Testis (tissue), 2 donors: ENCODE measurements at regions not wholly inside any gene's neighbourhood (a gene's known extent, or its start where the extent isn't known, plus 50 kb on each side); places are given as distances from the start of the nearest gene placed in this dataset.

ENCODE experiments used
- POLR2A ChIP-seq: fragments of 450-650 bp; IDR thresholded peaks from one replicate; pipeline ENCODE4 v1.6.1; 2017; ENCODE audit warnings: antibody characterized with exemption, mild to moderate bottlenecking, moderate library complexity
- TF ChIP-seq, protein P1 (sequence below), 3 experiments: fragments of 450-650 bp in 2 of 3; fragments of 200-600 bp in 1 of 3; sonication (generic) in 1 of 3; IDR thresholded peaks; one replicate each; pipeline ENCODE4 v1.5.1; 2016 to 2019; ENCODE audit warnings: antibody characterized with exemption in 3 of 3, mild to moderate bottlenecking in 2 of 3, moderate library complexity in 1 of 3

DNA sequence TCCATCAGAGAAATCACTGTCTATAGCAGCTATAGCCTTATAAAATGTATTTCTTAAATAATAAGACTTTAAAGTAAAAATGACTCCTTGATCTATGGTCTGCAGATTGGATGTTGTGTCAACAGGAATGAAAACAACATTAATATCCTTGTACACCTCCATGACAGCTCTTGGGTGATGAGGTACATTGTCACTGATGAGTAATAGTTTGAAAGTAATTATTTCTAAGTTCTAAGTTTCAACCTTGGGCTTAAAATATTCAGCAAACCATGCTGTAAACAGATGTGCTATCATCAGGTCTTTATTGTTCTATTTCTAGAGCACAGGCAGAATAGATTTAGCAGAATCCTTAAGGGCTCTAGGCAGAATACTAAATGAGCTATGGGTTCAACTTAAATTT is 568.2 kb upstream of the BCHE start:
- TF ChIP-seq, protein P1, sequence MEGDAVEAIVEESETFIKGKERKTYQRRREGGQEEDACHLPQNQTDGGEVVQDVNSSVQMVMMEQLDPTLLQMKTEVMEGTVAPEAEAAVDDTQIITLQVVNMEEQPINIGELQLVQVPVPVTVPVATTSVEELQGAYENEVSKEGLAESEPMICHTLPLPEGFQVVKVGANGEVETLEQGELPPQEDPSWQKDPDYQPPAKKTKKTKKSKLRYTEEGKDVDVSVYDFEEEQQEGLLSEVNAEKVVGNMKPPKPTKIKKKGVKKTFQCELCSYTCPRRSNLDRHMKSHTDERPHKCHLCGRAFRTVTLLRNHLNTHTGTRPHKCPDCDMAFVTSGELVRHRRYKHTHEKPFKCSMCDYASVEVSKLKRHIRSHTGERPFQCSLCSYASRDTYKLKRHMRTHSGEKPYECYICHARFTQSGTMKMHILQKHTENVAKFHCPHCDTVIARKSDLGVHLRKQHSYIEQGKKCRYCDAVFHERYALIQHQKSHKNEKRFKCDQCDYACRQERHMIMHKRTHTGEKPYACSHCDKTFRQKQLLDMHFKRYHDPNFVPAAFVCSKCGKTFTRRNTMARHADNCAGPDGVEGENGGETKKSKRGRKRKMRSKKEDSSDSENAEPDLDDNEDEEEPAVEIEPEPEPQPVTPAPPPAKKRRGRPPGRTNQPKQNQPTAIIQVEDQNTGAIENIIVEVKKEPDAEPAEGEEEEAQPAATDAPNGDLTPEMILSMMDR (IDR thresholded peaks at IDR 0.05): no peak
- TF ChIP-seq POLR2A: no peak
